ENCODE measurements at regions not wholly inside any gene's neighbourhood (a gene's known extent, or its start where the extent isn't known, plus 50 kb on each side); places are given as distances from the start of the nearest gene placed in this dataset.

DNA sequence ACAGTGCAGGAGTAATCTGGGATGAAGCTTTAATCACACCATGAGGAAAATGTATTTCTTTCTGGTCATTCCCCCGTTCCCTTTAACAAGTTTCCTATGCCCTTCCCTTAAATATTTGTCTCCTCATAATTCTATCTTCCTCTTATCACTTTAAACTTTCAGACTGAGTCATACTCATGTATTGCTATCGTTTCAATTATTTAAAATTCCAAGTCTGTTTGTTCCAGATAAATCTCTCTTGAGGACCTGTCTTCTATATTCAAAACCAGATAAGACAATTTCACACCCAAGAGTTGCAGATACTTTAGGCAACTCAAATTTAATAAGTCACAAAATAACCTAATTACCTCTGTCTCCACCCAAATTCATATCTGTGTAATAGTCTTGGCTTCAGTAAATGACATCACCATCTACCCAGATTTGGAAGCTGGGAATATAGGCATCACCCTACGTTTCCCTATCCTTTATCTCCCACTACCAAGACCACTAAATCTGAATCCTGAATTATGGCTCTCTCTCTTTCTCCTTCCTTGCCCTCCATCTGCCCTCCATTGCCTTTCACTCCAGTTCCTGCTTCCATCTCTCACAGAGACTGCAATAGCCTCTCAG lies 220.1 kb downstream of the PYDC2 start:
- no peak for TF ChIP-seq CTCF (conservative IDR thresholded peaks at IDR 0.05)
- TF ChIP-seq ZFX (IDR thresholded peaks at IDR 0.05): no peak
